Gastroesophageal sphincter (tissue), 3 donors: ENCODE measurements at regions not wholly inside any gene's neighbourhood (a gene's known extent, or its start where the extent isn't known, plus 50 kb on each side); places are given as distances from the start of the nearest gene placed in this dataset.

Source experiments
- CTCF ChIP-seq, 4 experiments: fragments of 200-600 bp in 2 of 4; fragments of 450-650 bp in 2 of 4; sonication (generic) in 1 of 4; IDR thresholded peaks; one replicate each; pipeline ENCODE4 v1.5.1; 2017 to 2019; ENCODE audit warnings: antibody characterized with exemption in 4 of 4, mild to moderate bottlenecking in 2 of 4, moderate library complexity in 2 of 4
- EP300 ChIP-seq: sonication (generic); formaldehyde crosslinking; IDR thresholded peaks from one replicate; pipeline ENCODE4 v1.6.1; 2017; ENCODE audit warnings: antibody characterized with exemption, mild to moderate bottlenecking
- POLR2A ChIP-seq, 2 donors: fragments of 450-650 bp; IDR thresholded peaks; one replicate each; pipeline ENCODE4 v1.6.1; 2017; ENCODE audit warnings: antibody characterized with exemption in 2 of 2, mild to moderate bottlenecking in 2 of 2, moderate library complexity in 1 of 2
- POLR2AphosphoS5 ChIP-seq: sonication (generic); formaldehyde crosslinking; IDR thresholded peaks from one replicate; pipeline ENCODE4 v1.6.1; 2017; ENCODE audit warnings: antibody characterized with exemption

GRCh38 chr3:127035677-127036076 is 52.8 kb downstream of the PLXNA1 start:
- no peak for TF ChIP-seq CTCF (IDR thresholded peaks at IDR 0.05)
- TF ChIP-seq POLR2A (IDR thresholded peaks at IDR 0.05) = no peak
- TF ChIP-seq EP300 = no peak
- peak; percentile 19 for TF ChIP-seq POLR2AphosphoS5
